Endothelial cell of umbilical vein (primary cell): ENCODE measurements at regions not wholly inside any gene's neighbourhood (a gene's known extent, or its start where the extent isn't known, plus 50 kb on each side); places are given as distances from the start of the nearest gene placed in this dataset.
A peak's percentile ranks its signal among the peaks of the same experiment; 100 is the strongest.

Source experiments
- BruUV-seq: library from RNA; stranded (reverse); fragments of 400-500 nt; replicated peaks from 2 replicates; lab custom pipeline; 2021; lab: Mats Ljungman, UMichigan
- CTCF ChIA-PET: fragments of 300-600, 350-600 bp; sonication (Branson Sonifier 250); formaldehyde crosslinking; loops from one replicate; lab custom pipeline; 2021; ENCODE audit warnings: antibody characterized with exemption, inconsistent platforms; lab: Charles Lee
- POLR2A ChIA-PET: fragments of 300-600, 350-600 bp; sonication (Branson Sonifier 250); formaldehyde crosslinking; loops from one replicate; lab custom pipeline; 2021; ENCODE audit warnings: antibody characterized with exemption, inconsistent platforms; lab: Charles Lee
- DNase-seq: peaks from one replicate; pipeline ENCODE4 v3.0.0-alpha.2; 2011; ENCODE audit warnings: low read depth, low spot score
- FAIRE-seq: peaks from 2 replicates; lab custom pipeline; 2011; peaks lifted over from hg19 to GRCh38; lab: Jason Lieb, UNC
- H2AFZ ChIP-seq: 2 replicates; pipeline ENCODE4 v1.6.0; 2012; ENCODE audit warnings: low read depth, low read length, control low read depth, inconsistent platforms
- H3K27ac ChIP-seq: 2 replicates; pipeline ENCODE4 v1.5.1; 2011; ENCODE audit warnings: low read depth, mild to moderate bottlenecking, control low read depth, low read length, moderate library complexity; ENCODE audit not compliant: insufficient read depth
- H3K27me3 ChIP-seq, 2 experiments: 2 replicates each; pipeline versions ENCODE4 v1.6.0 to v1.6.1; 2011; ENCODE audit warnings: low read length in 2 of 2, mixed read lengths in 1 of 2; ENCODE audit not compliant: control insufficient read depth in 2 of 2, insufficient read depth in 2 of 2
- H3K36me3 ChIP-seq, 2 experiments: 2 replicates in 1 of 2; 3 replicates in 1 of 2; pipeline ENCODE4 v1.5.1; 2011; ENCODE audit warnings: low read length in 2 of 2, mild to moderate bottlenecking in 1 of 2, moderate library complexity in 1 of 2; ENCODE audit not compliant: control insufficient read depth in 2 of 2, insufficient read depth in 2 of 2; ENCODE audit errors: extremely low read depth in 1 of 2
- H3K4me1 ChIP-seq: 3 replicates; pipeline ENCODE4 v1.5.1; 2011; ENCODE audit warnings: mild to moderate bottlenecking, low read length; ENCODE audit not compliant: control insufficient read depth, insufficient read depth; ENCODE audit errors: extremely low read depth
- H3K4me2 ChIP-seq: 2 replicates; pipeline ENCODE4 v1.6.1; 2011; ENCODE audit warnings: low read length, control low read depth, mixed read lengths; ENCODE audit not compliant: insufficient read depth
- H3K4me3 ChIP-seq, 3 experiments: fragments of 200-600 bp in 1 of 3; sonication (generic), shearing (Covaris generic) in 1 of 3; replicated peaks in 1 of 3; 2 replicates each; pipeline ENCODE4 v1.5.1; 2011 to 2016; ENCODE audit warnings: control low read depth in 3 of 3, low read length in 3 of 3, mild to moderate bottlenecking in 2 of 3, inconsistent platforms in 1 of 3, low read depth in 1 of 3, moderate library complexity in 1 of 3; ENCODE audit not compliant: insufficient read depth in 1 of 3
- H3K79me2 ChIP-seq: 2 replicates; pipeline ENCODE4 v1.6.0; 2012; ENCODE audit warnings: low read length, inconsistent platforms; ENCODE audit not compliant: control insufficient read depth, insufficient read depth
- H3K9ac ChIP-seq: replicated peaks from 2 replicates; pipeline ENCODE3; 2011; ENCODE audit warnings: low read length, control low read depth; ENCODE audit not compliant: insufficient read depth; ENCODE audit errors: extremely low read depth
- H3K9me1 ChIP-seq: replicated peaks from 3 replicates; pipeline ENCODE4 v1.6.0; 2011; ENCODE audit warnings: mild to moderate bottlenecking, low read length; ENCODE audit not compliant: control insufficient read depth, insufficient read depth; ENCODE audit errors: extremely low read depth
- H3K9me3 ChIP-seq: replicated peaks from 2 replicates; pipeline ENCODE4 v1.5.1; 2012; ENCODE audit warnings: low read length, inconsistent platforms; ENCODE audit not compliant: control insufficient read depth, insufficient read depth
- H4K20me1 ChIP-seq: replicated peaks from 2 replicates; pipeline ENCODE3; 2011; ENCODE audit warnings: mild to moderate bottlenecking, low read length; ENCODE audit not compliant: control insufficient read depth, insufficient read depth; ENCODE audit errors: extremely low read depth
- FOS ChIP-seq: IDR thresholded peaks from 2 replicates; pipeline ENCODE4 v1.6.1; 2011; ENCODE audit warnings: mild to moderate bottlenecking, low read length, moderate library complexity, borderline replicate concordance; ENCODE audit not compliant: insufficient read depth
- MYC ChIP-seq: IDR thresholded peaks from one replicate; pipeline ENCODE4 v1.6.1; 2011; ENCODE audit warnings: mild to moderate bottlenecking, low read depth, low read length
- POLR2A ChIP-seq: IDR thresholded peaks from 2 replicates; pipeline ENCODE4 v1.6.1; 2012; ENCODE audit warnings: low read depth, mild to moderate bottlenecking, control low read depth, low read length
- POLR2AphosphoS5 ChIP-seq: IDR thresholded peaks from 2 replicates; pipeline ENCODE4 v1.6.1; 2012; ENCODE audit warnings: low read depth, mild to moderate bottlenecking, control low read depth, low read length, moderate library complexity; ENCODE audit not compliant: insufficient read depth
- dilution Hi-C: fragments of 300-500 bp; cut with MboI; formaldehyde crosslinking; loops from one replicate; pipeline ENCODE4 v1.15.0; 2019; ENCODE audit warnings: low sequenced_read_pairs; ENCODE audit not compliant: extremely low pct_ligation_motif_present
- intact Hi-C: fragments of 100-400 bp; cut with micrococcal nuclease; formaldehyde crosslinking; loops from one replicate; pipeline ENCODE4 v1.10.0; 2022
- TF ChIP-seq, protein P1 (sequence below): IDR thresholded peaks from 2 replicates; pipeline ENCODE4 v1.6.1; 2011; ENCODE audit not compliant: insufficient read depth, insufficient read length

DNA sequence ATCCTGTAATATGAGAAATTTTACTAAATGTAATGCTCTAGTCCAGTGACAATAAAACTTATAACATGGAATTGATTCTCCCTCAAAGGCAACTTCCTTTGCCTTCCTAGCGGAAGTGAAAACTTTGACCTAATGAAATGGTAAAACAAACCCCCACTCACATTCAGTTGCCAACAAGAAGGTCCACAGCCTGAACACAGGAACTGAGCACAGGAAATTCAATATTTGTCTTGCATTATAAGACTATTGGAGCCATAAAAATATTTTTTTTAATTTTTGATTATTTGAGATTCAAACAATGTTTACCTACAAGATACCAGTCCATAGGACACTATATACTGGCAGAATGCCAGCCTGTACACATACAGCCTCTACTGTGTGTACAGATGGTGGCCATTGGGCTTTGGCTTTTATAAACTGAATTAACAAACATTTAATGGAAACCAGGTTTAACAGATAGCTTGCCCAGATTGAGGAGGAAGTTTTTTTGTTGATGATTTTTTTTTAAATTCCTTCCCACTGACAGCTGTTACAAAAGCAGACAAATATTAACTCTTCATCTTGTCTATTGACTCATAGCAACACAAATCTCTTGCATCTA, 481.5 kb upstream of the JAG1 start:
- Histone ChIP-seq H3K4me2 (peak overlapping the region; percentile 44), H3K9me3 (no peaks in the 10 kb centered on the region), H2AFZ (peak overlapping the region; percentile 45), H3K4me3 (no peak overlapping the region), H3K27ac (peak overlapping the region; percentile 46), H3K4me1 (peaks cover 39% of the 10 kb centered on the region), H3K27me3 (no peaks in the 10 kb centered on the region), H3K36me3 (no peaks in the 10 kb centered on the region), H3K79me2 (no peaks in the 10 kb centered on the region), H3K9me1 (no peaks in the 10 kb centered on the region), H4K20me1 (no peaks in the 10 kb centered on the region), H3K9ac (no peak overlapping the region)
- FAIRE-seq (peak; percentile 55), DNase-seq (peak; percentile 75)
- CTCF ChIA-PET: no interaction called here
- BruUV-seq: no TSS peak
- TF ChIP-seq, protein P1, sequence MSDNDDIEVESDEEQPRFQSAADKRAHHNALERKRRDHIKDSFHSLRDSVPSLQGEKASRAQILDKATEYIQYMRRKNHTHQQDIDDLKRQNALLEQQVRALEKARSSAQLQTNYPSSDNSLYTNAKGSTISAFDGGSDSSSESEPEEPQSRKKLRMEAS: no peak
- peak; percentile 27 for TF ChIP-seq POLR2AphosphoS5
- POLR2A ChIA-PET: no interaction called here
- dilution Hi-C loops: no loop called here
- intact Hi-C loops: loop anchor here (5.0 kb wide), 2 partner anchors 73 to 483 kb away; partner anchors contain the start of gene JAG1

DNA sequence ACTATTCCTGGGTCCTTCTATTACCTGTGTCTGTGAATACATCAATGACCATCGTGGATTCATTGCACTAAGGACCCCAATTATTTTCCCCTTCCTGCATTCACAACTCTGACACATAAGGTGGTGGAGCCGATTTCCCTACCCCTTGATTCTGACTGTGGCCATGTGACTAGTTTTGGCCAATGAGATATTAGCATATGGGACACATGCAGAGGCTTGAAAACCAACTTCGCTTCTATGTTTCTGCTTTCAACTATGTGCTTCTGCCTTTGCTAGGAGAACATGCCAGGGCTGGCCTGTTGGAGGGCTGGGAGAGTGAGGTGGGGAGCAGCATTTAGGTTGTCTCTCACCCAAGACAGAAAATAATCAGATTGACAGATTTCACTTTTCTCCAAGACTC, 483.1 kb upstream of the JAG1 start:
- no peak for FAIRE-seq
- Histone ChIP-seq H3K27ac (no peak overlapping the region), H3K9me3 (no peaks in the 10 kb centered on the region), H2AFZ (no peak overlapping the region), H3K27me3 (no peaks in the 10 kb centered on the region), H4K20me1 (no peaks in the 10 kb centered on the region), H3K4me2 (no peak overlapping the region), H3K9me1 (no peaks in the 10 kb centered on the region), H3K36me3 (no peaks in the 10 kb centered on the region), H3K79me2 (no peaks in the 10 kb centered on the region), H3K4me3 (no peak overlapping the region), H3K4me1 (peaks cover 39% of the 10 kb centered on the region), H3K9ac (no peak overlapping the region)
- TF ChIP-seq POLR2A: no peak
- TF ChIP-seq, protein P1: no peak
- no peak for TF ChIP-seq MYC
- no peak for TF ChIP-seq FOS
- dilution Hi-C loops (no loop called here), intact Hi-C loops (loop anchor here (5.0 kb wide), 2 partner anchors 75 to 485 kb away; partner anchors contain the start of gene JAG1)
- CTCF ChIA-PET: no interaction called here
- POLR2A ChIA-PET: no interaction called here
- no peak for DNase-seq
- BruUV-seq: no TSS peak
